ENCODE measurements at regions not wholly inside any gene's neighbourhood (a gene's known extent, or its start where the extent isn't known, plus 50 kb on each side); places are given as distances from the start of the nearest gene placed in this dataset.

- TF ChIP-seq, protein P1, sequence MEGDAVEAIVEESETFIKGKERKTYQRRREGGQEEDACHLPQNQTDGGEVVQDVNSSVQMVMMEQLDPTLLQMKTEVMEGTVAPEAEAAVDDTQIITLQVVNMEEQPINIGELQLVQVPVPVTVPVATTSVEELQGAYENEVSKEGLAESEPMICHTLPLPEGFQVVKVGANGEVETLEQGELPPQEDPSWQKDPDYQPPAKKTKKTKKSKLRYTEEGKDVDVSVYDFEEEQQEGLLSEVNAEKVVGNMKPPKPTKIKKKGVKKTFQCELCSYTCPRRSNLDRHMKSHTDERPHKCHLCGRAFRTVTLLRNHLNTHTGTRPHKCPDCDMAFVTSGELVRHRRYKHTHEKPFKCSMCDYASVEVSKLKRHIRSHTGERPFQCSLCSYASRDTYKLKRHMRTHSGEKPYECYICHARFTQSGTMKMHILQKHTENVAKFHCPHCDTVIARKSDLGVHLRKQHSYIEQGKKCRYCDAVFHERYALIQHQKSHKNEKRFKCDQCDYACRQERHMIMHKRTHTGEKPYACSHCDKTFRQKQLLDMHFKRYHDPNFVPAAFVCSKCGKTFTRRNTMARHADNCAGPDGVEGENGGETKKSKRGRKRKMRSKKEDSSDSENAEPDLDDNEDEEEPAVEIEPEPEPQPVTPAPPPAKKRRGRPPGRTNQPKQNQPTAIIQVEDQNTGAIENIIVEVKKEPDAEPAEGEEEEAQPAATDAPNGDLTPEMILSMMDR (IDR thresholded peaks at IDR 0.05), result no peak
Observed at GRCh38 chr6:113194090-113194489, 663.1 kb upstream of the MARCKS start.

GRCh38 chr6:113202852-113203714 is 654.1 kb upstream of the MARCKS start:
- TF ChIP-seq, protein P1 (IDR thresholded peaks at IDR 0.05), result no peak

GRCh38 chr6:113203715-113204110 is 653.4 kb upstream of the MARCKS start:
- TF ChIP-seq, protein P1 (IDR thresholded peaks at IDR 0.05), result no peak

DNA sequence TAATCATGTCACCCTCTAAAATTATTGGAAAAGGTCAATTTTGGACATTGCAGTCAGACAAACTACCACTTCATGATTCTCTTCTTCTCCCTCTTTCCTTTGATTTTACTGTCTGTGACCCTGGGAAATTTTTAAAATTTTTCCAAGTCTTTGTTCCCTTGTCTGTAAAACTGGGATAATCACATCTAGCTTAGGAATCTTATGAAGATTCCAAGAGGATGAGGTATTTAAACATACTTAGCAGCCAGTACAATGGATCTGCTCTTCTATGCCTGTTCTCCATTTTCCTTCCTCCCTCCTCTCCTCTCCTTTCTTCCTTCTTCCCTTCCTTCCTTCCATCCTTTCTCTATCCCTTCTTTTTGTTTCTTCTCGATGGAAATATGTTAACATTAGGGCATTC is 651.6 kb upstream of the MARCKS start:
- TF ChIP-seq, protein P1 (IDR thresholded peaks at IDR 0.05), result no peak

DNA sequence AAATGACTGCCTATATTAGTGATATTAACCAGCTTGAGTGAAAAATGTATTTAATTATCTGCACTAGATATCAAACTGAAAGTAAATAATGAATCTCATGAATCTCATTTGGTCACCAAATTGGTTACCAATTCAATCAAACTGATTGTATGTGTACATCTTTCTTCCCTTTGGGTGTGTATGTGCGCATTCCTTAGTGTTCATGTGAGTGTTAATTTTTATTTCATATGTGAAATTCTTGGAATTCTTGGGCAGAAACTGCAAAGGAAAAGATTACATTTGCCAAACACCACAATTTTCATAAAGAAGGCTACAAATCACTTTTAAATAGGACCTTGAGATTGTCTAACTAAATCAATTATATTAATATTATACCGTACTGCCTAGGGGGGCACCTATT is 648.4 kb upstream of the MARCKS start:
- TF ChIP-seq, protein P1 (IDR thresholded peaks at IDR 0.05), result no peak

GRCh38 chr6:113209315-113209714 is 647.8 kb upstream of the MARCKS start:
- TF ChIP-seq, protein P1 (IDR thresholded peaks at IDR 0.05), result no peak

GRCh38 chr6:113211170-113211569 is 646.0 kb upstream of the MARCKS start:
- TF ChIP-seq, protein P1 (IDR thresholded peaks at IDR 0.05), result no peak
